ENCODE measurements at regions not wholly inside any gene's neighbourhood (a gene's known extent, or its start where the extent isn't known, plus 50 kb on each side); places are given as distances from the start of the nearest gene placed in this dataset.

DNA sequence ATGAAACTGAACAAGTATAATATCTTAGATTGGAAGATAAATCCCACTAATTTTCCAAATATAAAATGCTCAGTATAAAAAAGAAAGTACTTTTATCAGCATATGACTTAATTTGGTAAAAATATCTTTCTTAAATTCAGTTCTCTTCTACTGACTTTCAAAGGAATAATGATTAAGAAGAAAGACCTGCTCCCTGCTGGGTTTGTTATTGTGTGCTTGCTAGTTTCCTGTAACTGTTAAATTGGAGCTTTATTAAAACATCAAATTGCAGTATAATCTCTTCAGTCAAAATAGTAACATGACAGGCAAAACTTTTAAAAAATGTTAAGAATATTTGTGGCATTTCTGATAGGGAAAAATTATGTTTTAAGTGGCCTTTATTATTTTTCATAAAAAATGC is 1317.4 kb upstream of the CDH2 start:
- TF ChIP-seq, protein P1, sequence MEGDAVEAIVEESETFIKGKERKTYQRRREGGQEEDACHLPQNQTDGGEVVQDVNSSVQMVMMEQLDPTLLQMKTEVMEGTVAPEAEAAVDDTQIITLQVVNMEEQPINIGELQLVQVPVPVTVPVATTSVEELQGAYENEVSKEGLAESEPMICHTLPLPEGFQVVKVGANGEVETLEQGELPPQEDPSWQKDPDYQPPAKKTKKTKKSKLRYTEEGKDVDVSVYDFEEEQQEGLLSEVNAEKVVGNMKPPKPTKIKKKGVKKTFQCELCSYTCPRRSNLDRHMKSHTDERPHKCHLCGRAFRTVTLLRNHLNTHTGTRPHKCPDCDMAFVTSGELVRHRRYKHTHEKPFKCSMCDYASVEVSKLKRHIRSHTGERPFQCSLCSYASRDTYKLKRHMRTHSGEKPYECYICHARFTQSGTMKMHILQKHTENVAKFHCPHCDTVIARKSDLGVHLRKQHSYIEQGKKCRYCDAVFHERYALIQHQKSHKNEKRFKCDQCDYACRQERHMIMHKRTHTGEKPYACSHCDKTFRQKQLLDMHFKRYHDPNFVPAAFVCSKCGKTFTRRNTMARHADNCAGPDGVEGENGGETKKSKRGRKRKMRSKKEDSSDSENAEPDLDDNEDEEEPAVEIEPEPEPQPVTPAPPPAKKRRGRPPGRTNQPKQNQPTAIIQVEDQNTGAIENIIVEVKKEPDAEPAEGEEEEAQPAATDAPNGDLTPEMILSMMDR (IDR thresholded peaks at IDR 0.05): no peak
- no peak for TF ChIP-seq POLR2A (IDR thresholded peaks at IDR 0.05)

Data from heart left ventricle (tissue), 13 donors.